ENCODE measurements at regions not wholly inside any gene's neighbourhood (a gene's known extent, or its start where the extent isn't known, plus 50 kb on each side); places are given as distances from the start of the nearest gene placed in this dataset.
"Not testable (repeated sequence)": the region's sequence is repeated elsewhere in the genome, so short reads cannot be mapped to it uniquely, and the experiment has no call there.

DNA sequence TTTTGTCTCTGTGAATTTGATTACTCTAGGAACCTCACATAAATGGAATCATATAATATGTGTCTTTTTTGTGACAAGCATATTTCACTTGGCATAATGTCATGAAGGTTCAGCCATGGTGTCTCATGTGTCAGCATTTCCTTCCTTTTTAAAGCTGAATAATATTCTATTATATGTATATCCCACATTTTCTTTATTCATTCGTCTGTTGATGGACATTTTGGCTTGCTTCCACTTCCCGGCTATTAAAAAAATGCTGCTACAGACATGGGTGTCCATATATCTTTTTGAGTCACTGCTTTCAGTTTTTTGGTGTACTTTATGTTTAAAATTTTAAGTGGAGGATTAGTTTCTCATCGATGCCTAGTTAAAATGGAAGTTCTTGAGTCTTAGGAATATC lies 59.8 kb upstream of the C5orf63 start:
- Histone ChIP-seq H3K36me3 (no peaks in the 10 kb centered on the region), H3K9me3 (peaks cover under 1% of the 10 kb centered on the region; the same call in 1 of the 2 replicates), H3K4me3 (no peak overlapping the region), H3K27me3 (peaks cover 21% of the 10 kb centered on the region)
- DNase-seq: no peak

DNA sequence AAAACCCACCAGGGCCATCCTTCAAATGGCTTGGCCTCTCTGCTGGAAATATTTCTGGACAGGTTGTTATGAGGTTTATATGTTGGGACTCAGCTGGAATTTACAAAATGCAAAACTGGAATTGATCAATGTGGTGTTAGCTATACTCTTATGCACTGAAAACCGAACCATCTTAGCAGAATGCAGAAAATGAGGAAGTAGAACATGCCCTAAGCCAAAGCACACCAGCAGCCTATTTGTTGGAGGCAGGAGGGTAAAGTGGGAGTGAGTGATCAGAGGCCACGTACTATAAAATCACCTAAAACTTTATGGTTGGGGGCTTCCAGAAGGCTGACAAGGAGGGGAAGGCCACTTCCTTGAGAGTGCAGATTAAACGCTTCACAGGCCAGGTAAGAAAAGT lies 63.6 kb upstream of the C5orf63 start:
- Histone ChIP-seq H3K9me3 (no peaks in the 10 kb centered on the region), H3K27me3 (peaks cover 3% of the 10 kb centered on the region), H3K4me3 (no peak overlapping the region), H3K36me3 (no peaks in the 10 kb centered on the region)
- no peak for DNase-seq

DNA sequence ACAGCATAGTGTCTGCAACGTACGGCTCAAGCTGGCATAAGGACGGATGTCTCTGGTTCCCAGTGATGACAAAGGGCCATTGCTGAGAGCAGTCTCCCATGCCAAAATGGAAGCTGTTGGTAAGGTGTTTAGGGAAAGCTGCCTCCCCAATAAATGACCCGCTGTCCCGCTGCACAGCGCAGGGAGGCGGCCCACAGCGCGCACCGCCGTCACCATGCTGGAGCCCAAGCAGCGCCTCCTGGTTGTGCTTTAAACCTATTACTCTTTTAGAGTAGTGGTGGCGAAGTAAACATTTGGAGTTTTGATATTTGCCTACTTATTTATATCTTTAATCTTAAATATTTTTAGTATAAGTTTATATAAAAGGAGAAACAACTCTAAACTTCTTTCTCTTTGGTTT lies 70.4 kb upstream of the C5orf63 start:
- no peak for DNase-seq
- 0 out of 2 replicates have a peak, but pooled peaks cover 7% of the 10 kb centered on the region for H3K27me3 ChIP-seq
- H3K4me3 ChIP-seq: no peak overlapping the region
- H3K9me3 ChIP-seq: no peaks in the 10 kb centered on the region
- H3K36me3 ChIP-seq: no peaks in the 10 kb centered on the region

DNA sequence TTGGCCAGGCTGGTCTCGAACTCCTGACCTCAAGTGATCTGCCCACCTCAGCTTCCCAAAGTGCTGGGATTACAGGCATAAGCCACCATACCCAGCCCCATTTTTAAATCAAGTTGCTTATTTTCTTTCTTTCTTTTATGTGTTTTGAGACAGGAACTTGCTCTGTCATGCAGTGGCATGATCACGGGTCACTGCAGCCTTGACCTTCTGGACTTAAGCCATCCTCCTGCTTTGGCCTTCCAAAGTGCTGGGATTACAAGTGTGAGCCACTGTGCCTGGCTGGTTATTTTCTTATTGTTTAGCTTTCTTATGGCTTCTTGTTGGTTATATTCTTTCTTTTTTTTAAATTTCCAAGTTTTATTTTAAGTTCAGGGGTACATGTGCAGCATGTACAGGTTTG lies 79.7 kb upstream of the C5orf63 start:
- no peaks in the 10 kb centered on the region for H3K27me3 ChIP-seq
- no peaks in the 10 kb centered on the region for H3K36me3 ChIP-seq
- H3K9me3 ChIP-seq: peaks cover 17% of the 10 kb centered on the region
- DNase-seq: peak; percentile 28
- H3K4me3 ChIP-seq: no peak overlapping the region

DNA sequence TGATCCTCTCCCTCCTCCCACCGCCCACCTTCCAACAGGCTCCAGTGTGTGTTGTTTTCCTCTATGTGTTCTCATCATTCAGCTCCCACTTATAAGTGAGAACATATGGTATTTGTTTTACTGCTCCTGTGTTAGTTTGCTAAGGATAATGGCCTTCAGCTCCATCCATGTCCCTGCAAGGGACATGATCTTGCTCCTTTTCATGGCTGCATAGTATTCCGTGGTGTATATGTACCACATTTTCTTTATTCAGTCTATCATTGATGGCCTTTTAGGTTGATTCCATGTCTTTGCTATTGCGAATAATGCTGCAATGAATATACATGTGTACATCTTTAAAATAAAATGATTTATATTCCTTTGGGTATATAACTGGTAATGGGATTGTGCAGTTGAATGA lies 80.2 kb upstream of the C5orf63 start:
- Histone ChIP-seq H3K36me3 (no peaks in the 10 kb centered on the region), H3K4me3 (no peak overlapping the region), H3K27me3 (no peaks in the 10 kb centered on the region), H3K9me3 (peaks cover 22% of the 10 kb centered on the region)
- DNase-seq: no peak

DNA sequence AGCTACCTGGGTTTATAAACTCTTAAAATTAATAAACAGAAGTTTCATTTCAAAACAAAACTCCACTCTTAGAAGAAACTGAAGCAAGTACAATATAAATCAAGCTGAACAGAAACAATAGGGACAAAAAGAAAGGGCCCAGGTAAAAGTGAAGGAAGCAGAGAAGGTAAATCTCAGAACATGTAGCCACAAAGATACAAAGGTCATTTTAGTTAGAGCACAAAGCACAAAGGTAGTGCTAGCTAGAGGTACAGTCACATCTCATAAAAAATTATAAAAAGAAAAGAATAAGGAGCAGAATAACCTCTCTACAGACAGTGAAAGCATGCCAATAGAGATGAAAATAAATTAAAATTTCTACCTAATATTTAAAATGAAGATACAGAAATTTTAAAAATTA lies 90.4 kb upstream of the C5orf63 start:
- DNase-seq: no peak
- H3K27me3 ChIP-seq: peaks cover 12% of the 10 kb centered on the region
- peaks cover 2% of the 10 kb centered on the region for H3K9me3 ChIP-seq
- no peak overlapping the region for H3K4me3 ChIP-seq
- no peaks in the 10 kb centered on the region for H3K36me3 ChIP-seq

DNA sequence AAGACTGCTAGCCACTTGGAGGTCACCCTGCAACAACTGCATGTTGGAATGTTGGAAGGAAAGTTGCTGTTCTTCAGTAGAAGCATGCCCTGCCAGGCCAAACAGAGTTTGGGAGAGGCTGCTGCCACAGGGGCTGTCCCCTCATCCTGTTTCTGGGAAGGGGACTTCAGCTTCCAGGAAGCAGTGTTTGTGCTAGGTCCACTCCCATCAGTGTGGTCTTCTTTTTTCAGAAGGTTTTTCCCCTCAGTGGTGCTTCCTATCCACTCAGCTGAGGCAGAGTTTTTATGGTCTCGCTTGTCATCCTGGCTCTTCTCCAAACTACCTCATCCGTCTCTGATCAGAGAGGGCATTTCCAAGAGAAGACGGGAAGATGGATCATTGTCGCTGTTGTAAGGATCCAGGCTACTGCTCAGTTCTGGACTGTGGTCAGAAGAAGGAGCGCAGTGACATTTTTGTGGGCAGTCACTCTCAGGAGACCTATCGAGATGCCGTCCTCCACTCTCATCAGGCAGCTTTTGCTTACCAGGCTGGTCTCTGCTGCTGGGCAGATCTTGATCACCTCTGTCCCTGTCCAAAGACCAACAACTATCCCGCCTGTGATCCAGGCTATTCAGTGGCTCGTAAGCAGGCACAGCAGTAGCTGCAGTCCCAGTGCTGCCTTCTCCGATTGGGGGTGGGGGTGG lies 97.8 kb upstream of the C5orf63 start:
- Histone ChIP-seq H3K27me3 (peaks cover 5% of the 10 kb centered on the region; the same call in 1 of the 2 replicates), H3K9me3 (0 out of 2 replicates have a peak, but pooled peaks cover 2% of the 10 kb centered on the region), H3K4me3 (no peak overlapping the region), H3K36me3 (no peaks in the 10 kb centered on the region)
- no peak for DNase-seq

DNA sequence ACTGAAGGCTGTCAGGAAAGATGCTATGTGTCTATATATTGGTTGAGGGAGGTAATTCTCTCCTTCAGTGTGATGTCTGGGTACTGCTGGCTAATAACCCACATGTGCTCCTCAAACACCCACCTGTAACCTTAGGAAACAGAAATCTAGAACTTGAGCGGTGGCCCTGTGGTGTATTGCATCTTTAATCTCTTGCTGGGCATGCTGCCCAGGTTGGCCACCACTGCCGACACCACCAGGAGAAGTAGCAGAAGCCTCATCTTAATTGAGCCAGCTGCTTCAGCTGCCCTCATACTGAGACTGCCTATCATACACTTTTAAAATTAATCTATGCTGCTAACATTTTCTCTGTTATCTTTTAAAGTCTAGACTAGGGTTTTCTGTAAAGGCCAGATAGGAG lies 103.5 kb upstream of the C5orf63 start:
- Histone ChIP-seq H3K4me3 (no peak overlapping the region), H3K36me3 (no peaks in the 10 kb centered on the region), H3K9me3 (0 out of 2 replicates have a peak, but pooled peaks cover 2% of the 10 kb centered on the region), H3K27me3 (0 out of 2 replicates have a peak, but pooled peaks cover 6% of the 10 kb centered on the region)
- DNase-seq: no peak

DNA sequence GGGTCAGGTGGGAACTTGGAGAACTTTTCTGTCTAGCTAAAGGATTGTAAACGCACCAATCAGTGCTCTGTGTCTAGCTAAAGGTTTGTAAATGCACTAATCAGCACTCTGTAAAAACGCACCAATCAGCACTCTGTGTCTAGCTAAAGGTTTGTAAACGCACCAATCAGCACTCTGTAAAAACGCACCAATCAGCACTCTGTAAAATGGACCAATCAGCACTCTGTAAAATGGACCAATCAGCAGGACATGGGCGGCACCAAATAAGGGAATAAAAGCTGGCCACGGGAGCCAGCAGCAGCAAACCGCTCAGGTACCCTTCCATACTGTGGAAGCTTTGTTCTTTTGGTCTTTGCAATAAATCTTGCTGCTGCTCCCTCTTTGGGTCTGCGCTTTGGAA lies 108.0 kb upstream of the MEGF10 start:
- not testable (repeated sequence) for H3K4me3 ChIP-seq, H3K27me3 ChIP-seq, H3K36me3 ChIP-seq, H3K9me3 ChIP-seq, DNase-seq

DNA sequence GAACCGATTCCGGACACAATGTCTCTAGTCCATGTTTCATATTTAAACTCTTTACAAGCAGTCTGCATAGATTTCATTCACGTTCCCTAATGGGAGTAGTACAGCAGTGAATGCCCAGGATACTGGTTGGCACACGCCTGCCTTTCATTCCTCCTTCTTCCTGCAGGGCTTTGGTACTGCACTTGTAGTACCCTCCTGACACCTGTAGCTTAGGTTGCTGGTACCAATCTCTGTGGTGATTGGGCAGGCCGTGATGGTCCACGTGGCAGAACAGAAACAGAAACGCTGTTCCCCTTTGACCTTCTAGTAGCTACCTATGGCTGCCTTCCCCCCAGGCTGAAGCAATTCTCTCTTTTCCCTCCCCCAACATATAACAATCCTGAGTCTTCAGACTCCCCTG lies 107.3 kb upstream of the MEGF10 start:
- Histone ChIP-seq H3K36me3 (no peaks in the 10 kb centered on the region), H3K4me3 (no peak overlapping the region), H3K27me3 (peaks cover 2% of the 10 kb centered on the region; the same call in 1 of the 2 replicates), H3K9me3 (no peaks in the 10 kb centered on the region)
- DNase-seq: no peak

DNA sequence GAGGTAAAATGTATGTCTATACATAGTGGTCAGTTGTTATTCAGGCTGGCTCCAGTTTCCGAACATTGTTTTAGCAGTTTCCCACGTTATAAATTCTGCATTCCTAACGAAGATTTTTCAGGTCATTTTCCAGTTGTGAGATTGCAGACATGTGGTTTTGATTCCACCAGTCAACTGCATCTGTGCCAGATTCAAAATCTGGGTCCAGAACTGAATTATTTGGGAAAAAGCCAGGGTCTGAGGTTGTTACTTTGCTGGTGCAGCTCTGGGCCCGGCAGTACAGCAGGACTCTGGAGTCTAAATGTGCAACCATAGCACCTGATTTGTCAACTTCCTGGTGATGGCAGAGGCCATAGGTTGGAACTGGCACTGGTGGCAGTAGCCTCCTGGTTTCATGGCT lies 105.7 kb upstream of the MEGF10 start:
- H3K9me3 ChIP-seq: no peaks in the 10 kb centered on the region
- peaks cover 2% of the 10 kb centered on the region; the same call in 1 of the 2 replicates for H3K27me3 ChIP-seq
- no peak for DNase-seq
- H3K4me3 ChIP-seq: no peak overlapping the region
- no peaks in the 10 kb centered on the region for H3K36me3 ChIP-seq

DNA sequence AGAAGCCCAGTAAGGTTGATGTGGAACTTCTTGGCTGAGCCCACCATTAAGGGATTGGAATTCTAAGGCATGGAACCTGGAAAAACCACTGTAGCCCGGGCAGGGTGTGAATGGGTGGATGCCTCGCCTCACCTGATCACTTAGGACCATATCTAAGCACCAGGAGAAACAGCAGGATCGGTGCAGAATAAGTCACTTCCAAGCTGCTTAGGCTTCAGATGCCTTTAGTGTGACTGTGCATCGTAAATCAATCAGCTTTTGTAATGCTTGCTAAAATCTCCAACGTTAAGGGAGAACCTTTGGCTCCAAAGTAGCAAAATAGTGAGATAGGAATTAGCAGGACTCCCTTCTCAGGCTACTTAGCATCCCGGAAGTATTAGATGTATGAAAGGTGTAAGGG lies 103.9 kb upstream of the MEGF10 start:
- Histone ChIP-seq H3K9me3 (no peaks in the 10 kb centered on the region), H3K36me3 (no peaks in the 10 kb centered on the region), H3K27me3 (peaks cover 2% of the 10 kb centered on the region; the same call in 1 of the 2 replicates), H3K4me3 (no peak overlapping the region)
- no peak for DNase-seq

DNA sequence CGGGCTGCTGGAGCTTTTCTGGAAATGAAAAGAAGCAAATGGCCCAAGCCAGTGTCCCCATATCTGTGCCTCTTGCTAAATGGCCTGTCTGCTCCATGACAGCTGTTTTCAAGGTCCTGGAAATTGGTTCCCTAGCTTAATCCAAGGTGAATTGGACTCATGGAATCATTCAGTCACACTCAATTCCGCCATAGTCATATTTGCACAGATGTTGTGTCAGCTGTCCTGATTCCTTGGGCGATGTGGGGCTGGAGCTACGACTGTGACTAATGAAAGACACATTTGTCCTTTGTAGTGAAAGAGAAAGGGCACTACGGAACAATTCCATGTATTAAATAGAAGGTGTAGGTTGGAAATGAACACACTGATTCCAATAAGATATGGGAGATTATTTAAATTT lies 102.9 kb upstream of the MEGF10 start:
- no peak for DNase-seq

DNA sequence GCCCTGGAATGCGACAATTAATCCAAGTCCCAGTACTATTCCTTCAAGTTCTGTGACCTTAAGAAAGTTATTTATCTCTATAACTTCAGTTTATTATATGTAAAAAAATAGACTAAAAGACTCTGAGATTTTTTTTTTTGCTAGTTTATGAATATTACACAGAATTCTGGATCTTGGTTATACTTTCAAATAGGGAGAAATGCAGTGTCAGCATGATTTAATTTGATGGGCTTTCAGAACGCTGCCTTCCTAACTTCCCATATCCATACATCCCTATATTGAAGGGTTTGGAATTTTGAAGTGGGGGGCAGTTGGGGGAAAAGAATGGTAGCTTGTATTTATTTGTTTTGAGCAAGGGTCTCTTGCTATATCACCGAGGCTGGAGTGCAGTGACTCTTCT lies 98.4 kb upstream of the MEGF10 start:
- DNase-seq: no peak
- no peaks in the 10 kb centered on the region; the same call in 1 of the 2 replicates for H3K27me3 ChIP-seq
- no peaks in the 10 kb centered on the region for H3K9me3 ChIP-seq
- H3K4me3 ChIP-seq: no peak overlapping the region
- H3K36me3 ChIP-seq: no peaks in the 10 kb centered on the region

More for the DNA sequence above, 102.9 kb upstream of the MEGF10 start:
- Histone ChIP-seq H3K4me3 (no peak overlapping the region), H3K27me3 (peaks cover 2% of the 10 kb centered on the region; the same call in 1 of the 2 replicates), H3K9me3 (no peaks in the 10 kb centered on the region), H3K36me3 (no peaks in the 10 kb centered on the region)

DNA sequence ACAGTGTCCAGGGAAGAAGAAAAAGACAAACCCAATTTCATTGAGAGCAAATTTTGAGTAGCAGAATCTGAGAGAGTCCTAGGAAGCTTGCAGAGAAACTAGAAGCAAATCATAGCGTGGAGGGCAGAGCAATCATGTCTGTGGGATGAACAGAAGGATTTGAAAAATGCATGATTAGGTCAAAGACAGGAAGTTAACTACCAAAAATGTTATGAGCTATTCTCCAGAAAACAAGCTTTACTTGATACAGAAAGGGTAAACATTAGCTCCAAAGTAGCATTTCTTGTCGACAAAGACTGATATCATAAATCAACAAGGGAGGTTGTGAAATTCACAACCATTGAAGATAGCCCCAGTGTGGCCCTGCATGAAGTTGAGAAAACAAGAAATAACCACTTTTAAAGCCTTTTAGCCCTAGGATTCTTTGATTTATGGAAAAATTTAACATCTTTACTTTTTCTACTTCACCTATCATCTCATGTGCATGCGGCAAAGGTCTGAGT lies 97.7 kb upstream of the MEGF10 start:
- no peak for DNase-seq
- H3K4me3 ChIP-seq: no peak overlapping the region

DNA sequence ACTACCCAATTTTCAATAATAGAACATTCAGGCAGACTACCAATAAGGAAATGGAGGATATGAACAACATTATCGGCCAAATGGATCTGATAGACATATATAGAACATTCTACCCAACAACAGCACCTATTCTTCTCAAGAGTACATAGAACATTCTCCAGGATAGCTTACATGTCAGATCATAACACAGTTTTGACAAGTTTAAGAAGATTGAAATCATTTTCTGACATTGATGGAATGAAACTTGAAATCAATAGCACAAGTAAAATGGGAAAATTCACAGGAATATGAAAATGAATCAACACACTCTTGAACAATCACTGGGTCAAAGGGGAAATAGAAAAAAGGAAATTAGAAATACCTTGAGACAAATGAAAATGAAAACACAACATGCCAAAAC lies 94.6 kb upstream of the MEGF10 start:
- Histone ChIP-seq H3K4me3 (no peak overlapping the region), H3K27me3 (no peaks in the 10 kb centered on the region), H3K36me3 (no peaks in the 10 kb centered on the region), H3K9me3 (peaks cover 4% of the 10 kb centered on the region; the same call in 1 of the 2 replicates)
- no peak for DNase-seq

More for the DNA sequence above, 97.7 kb upstream of the MEGF10 start:
- Histone ChIP-seq H3K27me3 (no peaks in the 10 kb centered on the region; the same call in 1 of the 2 replicates), H3K9me3 (no peaks in the 10 kb centered on the region), H3K36me3 (no peaks in the 10 kb centered on the region)

DNA sequence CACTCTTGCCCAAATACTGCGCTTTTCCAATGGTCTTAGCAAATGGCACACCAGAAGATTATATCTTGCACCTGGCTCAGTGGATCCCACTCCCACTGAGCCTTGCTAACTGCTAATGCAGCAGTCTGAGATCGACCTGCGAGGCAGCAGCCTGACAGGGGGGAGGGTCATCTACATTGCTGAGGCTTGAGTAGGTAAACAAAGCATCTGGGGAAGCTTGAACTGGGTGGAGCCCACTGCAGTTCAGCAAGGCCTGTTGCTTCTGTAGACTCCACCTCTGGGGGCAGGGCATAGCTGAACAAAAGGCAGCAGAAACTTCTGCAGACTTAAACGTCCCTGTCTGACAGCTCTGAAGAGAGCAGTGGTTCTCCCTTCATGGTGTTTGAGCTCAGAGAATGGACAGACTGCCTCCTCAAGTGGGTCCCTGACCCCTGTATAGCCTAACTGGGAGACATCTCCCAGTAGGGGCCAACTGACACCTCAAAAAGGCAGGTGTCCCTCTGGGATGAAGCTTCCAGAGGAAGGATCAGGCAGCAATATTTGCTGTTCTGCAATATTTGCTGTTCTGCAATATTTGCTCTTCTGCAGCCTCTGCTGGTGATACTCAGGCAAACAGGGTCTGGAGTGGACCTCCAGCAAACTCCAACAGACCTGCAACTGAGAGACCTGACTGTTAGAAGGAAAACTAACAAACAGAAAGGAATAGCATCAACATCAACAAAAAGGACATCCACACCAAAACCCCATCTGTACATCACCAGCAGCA lies 93.0 kb upstream of the MEGF10 start:
- not testable (repeated sequence) for H3K36me3 ChIP-seq, DNase-seq, H3K27me3 ChIP-seq, H3K9me3 ChIP-seq, H3K4me3 ChIP-seq
